ENCODE measurements at regions not wholly inside any gene's neighbourhood (a gene's known extent, or its start where the extent isn't known, plus 50 kb on each side); places are given as distances from the start of the nearest gene placed in this dataset.

GRCh38 chr1:204736836-204737235 lies 51.3 kb upstream of the LRRN2 start:
- DNase-seq, result peak; percentile 36 to 74 (median 52)

- DNase-seq, result no peak
Measured at GRCh38 chr1:204738506-204738905, 53.0 kb upstream of the LRRN2 start.

DNA sequence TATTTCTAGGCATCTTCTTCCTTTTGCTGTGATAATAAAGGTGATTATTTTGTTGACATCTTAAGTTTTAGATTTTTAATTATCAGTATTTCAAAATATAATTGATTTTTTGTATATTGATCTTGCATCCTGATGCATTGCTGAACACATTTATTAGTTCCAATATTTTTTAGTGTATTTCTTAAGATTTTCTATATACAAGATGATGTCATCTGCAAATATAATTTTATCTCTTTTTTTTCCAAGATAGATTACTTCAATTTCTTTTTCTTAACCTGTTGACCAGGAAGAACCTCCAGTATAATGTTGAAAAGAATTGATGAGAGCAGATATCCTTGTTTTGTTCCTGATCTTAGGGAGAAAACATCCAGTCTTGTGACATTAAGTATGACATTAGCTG lies 54.8 kb upstream of the LRRN2 start:
- no peak for DNase-seq

DNA sequence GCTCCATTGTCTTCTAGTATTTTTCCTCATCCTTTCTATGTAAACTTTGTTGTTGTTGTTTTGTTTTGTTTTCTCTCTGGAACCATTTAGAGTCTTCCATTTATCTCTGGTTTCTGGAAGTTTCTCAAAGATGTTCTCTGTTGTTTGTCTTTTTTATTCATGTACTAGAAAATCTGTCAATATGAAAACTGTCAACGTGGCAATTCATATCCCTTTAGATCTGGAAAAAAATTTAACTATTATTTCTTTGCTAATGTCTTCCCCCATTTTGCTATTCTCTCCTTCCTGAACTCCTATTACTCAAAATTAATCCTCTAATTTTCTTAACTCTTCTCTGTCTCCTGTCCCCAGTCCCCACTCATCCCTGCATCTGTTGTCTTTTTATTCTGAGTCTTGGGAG lies 55.9 kb upstream of the LRRN2 start:
- no peak for DNase-seq

DNA sequence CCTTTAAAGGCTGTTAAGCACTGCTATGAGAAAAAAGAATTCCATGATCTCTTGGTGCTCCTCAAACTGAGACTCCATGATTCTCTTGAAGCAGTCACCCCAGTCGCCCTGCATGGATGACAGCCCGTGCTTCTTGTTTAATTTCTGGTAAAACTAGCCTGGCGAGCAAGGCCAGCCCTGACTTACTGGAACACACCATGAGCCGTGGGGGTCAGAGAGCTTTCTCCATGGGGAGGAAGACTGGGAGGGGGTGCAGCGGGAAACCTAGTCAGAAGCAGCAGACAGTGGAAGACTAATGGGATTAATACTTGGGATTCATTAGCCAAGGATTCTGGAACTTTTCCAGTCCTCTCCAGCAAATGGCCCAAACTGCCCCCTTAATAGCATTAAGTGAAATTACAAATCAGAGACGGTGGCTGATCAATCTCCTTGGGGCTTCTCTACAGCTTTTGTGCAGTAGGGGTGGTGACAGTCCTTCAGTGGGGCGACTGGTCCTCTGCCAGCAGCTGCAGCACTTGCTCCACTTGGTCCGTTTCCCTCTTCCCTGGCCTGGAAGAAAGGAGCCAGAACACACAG lies 57.2 kb upstream of the LRRN2 start:
- DNase-seq, result no peak

GRCh38 chr1:204744107-204744779 lies 58.7 kb upstream of the LRRN2 start:
- DNase-seq, result no peak

DNA sequence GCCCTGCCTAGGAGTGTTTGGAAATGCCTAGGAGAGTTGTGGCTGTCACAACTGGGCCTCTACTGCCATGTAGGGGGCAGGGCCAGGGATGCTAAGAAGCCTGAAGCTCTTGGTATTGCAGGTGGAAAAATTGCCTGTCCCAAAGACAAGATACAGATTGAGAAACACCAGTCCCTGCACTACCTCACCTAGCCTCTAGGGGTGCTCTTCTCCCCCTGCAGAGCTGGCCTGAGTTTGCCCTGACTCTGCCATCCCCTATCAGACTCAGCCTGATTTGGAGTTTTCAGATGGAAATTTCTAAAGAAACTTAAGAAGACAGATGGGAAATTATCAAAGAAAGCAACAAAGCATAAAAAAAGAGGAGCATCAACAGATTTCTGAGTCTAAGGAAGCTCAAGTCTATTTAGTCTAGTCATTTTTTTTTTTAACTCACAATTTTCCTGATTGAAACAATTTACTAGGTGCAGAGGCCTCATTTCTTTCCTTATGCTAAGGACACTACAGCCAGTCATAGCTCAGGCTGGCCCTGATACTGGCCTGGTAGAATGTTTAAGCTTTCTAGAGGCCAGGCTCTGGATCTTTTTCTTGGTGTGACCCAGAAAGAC lies 61.4 kb upstream of the LRRN2 start:
- peak; percentile 24 to 66 (median 64) for DNase-seq

DNA sequence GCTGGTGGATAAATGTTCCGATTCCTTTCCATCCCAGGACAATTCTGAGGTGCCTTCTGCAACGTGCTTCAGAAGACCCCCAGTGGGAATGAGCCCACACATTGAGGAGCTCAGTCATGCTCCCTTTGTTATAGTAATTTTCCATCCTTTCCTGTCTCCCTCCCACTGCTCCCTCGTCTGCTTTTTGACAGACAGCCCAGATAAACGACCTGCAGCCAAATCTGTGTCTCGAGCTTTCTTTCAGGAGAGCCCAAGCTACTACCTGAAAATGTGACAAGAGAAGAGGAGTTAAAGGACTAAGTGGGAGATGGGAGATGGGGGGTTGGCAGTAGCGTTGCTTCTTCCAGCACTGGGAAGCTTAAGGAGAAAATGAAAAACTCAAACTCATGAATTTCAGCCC lies 65.9 kb upstream of the LRRN2 start:
- no peak for DNase-seq

DNA sequence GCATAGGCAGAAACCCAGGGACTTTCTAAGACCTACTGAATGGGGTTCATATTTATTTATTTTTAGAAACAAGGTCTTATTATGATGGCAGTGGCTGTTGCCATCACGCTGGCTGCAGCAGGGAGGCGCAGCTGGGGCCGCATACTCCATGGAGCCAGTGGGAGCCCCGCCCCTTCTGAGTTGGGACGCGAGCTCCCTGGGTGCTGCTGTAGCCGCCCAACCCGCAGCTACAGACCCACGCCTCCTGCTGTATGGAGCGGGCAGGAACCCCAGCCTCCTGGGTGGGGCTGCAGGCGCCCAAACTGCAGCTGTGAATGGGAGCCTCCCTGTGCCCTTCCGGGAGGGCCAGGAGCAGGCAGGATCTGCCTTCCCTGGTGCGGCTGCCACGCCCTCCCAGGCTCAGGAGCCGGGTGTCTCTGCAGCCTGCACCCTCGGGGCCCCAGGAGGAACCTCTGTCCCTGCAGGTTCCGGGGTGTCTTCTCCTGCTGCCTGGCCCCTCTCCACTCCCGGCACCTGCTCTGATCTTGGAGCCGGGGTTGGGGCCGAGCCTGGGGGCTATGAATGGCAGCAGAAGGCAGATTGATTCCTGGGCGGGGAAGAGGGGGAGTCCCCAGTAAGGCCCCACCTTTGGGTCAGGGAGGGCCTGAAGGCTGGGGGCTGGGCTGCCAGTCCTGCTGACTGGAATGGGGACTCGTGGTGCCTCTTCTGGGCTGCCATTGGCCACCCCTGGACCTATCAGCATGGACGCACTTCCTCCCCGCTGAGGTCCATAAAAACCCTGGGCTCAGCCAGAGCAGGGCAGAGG lies 66.5 kb upstream of the LRRN2 start:
- DNase-seq, result no peak

DNA sequence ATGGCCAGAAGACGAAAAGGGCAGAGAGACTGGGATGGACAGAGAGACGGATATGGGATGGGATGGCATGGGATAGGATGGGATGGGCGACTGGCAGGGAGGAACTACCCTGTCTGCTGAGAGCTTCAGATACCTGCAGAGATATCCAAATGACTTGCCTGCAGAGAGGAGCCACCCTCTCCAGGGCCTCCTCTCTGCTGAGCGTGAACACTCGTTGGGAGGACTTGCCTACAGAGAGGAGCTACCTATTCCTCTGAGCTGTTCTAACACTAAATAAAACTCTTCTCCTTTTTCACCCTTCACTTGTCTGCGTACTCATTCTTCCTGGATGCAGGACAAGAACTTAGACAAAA lies 67.1 kb upstream of the LRRN2 start:
- no peak for DNase-seq

GRCh38 chr1:204754821-204755220 lies 69.3 kb upstream of the LRRN2 start:
- DNase-seq, result no peak

DNA sequence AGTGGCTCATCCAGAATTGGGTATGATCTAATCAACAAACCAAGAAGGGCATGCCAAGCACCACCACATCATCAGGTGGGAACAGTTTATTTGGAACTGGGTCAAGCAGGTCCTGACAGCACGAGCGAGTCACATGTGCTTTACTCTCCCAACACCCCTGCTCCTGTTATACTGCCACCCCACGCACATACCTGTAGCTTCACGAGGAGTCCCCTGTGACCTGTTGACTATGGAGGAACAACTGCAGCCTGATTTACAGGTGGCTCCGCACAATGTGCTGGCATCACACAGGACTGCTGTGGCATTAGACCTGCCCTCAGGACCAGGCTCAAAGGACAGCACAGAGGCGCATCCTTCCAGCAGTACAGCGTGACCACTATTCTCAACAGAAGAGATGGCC lies 70.8 kb upstream of the LRRN2 start:
- no peak for DNase-seq

DNA sequence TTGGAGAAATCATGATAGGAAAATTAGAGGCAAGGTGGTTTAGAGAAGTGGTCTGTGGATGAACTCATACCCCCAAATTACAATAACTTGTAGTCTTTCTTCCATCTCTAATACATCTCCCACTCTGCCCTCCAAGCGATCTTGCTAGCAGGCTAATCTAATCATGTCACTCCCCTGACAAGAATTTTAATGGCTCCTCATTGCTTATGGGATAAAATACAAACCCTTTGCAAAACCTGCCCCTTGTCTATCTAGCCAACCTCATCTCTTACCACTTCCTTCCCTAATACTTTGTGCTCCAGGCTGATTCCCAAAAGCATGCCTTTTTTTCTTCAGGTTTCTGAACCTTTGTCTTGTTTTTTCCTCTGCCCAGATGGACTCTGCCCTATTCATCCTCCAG lies 71.3 kb upstream of the LRRN2 start:
- DNase-seq, result no peak

DNA sequence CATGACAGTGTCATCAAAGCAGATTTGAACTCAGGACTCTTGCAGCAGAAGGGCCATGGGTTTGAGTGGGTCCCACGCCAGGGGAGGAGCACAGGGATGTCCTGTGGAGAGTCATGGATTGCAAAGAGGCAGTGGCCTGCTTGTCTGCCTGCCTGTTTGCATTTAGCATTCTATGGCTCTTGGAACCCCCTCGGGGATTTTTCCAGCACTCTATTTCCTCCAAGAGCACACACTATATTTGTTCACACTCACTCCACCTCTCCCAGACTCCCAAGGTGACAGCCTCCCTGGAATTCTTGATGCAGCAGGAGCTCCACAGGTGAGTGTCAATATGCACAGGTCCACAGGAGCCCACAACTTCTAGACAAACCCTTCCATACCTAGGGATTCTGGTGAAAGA lies 73.1 kb upstream of the LRRN2 start:
- DNase-seq, result peak in 2 of 3 experiments; percentile 28 to 65

- no peak for DNase-seq
Measured at GRCh38 chr1:204760350-204760749, 74.8 kb upstream of the LRRN2 start.

GRCh38 chr1:204760757-204761156 lies 75.2 kb upstream of the LRRN2 start:
- DNase-seq, result no peak

- DNase-seq, result peak; percentile 63 to 87 (median 75)
Measured at GRCh38 chr1:204763773-204764427, 78.4 kb upstream of the LRRN2 start.

- DNase-seq, result no peak
Measured at GRCh38 chr1:204769997-204770396, 84.5 kb upstream of the LRRN2 start.

DNA sequence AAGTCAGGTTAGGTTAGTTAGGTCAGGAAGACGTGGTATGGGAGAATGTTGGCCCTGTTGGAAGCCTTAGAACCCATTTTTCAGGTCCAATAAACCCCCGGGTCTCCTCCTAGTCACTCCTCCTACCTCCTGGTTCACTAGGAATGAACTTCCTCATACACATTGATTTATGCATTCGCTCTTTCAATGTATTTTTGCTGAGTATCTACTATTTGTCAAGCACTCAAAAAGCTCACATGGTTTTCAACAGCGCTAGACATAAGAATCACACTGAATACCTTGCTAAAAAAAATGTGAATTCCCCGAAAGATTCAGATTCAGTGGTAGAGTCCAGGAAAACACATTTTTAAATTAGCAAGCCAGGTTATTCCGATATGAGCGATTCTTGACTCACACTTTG lies 85.8 kb upstream of the LRRN2 start:
- DNase-seq, result no peak

DNA sequence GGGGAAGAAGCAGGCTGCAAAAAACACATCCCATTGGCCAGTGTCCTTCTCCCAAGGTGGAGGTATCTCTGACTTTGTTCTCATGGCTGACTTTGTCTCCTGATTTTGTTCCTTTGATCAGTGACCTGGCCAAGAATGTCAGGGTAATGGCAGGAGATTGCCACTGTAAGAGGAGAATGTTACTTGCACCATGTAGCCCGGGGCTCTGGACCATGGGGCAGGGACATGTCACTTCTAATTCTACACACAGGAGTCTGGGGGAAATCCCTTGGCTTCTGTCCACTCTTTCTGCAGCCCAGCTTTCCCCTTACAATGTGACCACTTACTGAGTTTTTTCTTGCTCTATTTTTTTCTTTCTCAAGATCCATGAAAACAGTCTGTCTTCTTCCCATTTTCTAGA lies 87.7 kb upstream of the LRRN2 start:
- DNase-seq, result no peak

- DNase-seq, result no peak
Measured at GRCh38 chr1:204775546-204775945, 90.0 kb upstream of the LRRN2 start.

DNA sequence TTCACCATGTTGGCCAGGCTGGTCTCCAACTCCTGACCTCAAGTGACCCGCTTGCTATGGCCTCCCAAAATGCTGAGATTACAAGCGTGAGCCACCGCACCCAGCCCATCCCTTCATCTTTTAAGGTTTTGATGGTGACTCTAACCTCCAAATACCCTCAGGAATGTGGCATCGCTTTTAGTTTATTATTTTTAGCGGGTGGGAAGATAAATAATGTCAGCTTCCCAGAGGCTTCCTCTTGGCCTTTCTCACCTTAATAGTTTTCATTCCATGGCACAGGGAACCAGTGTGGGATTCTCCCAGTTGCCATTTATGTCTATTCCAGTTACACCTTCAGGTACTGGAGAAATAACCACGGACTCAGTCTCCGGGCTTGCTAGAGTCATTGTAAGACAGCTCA lies 92.1 kb upstream of the LRRN2 start:
- no peak for DNase-seq

- peak in 2 of 3 experiments; percentile 19 to 60 for DNase-seq
Measured at GRCh38 chr1:204780630-204781029, 90.0 kb upstream of the NFASC start.

All from NCI-H1417 (cell line).